OCI-M2 (cell line): ENCODE measurements at regions not wholly inside any gene's neighbourhood (a gene's known extent, or its start where the extent isn't known, plus 50 kb on each side); places are given as distances from the start of the nearest gene placed in this dataset.
"Not testable (repeated sequence)": the region's sequence is repeated elsewhere in the genome, so short reads cannot be mapped to it uniquely, and the experiment has no call there.

ENCODE experiments used
- DNase-seq: peaks from one replicate; lab custom pipeline; 2025; ENCODE audit not compliant: unreplicated experiment; lab: John Stamatoyannopoulos, UW

GRCh38 chr10:9547936-9548904 is 1469.5 kb upstream of the CELF2 start:
- DNase-seq = no peak

GRCh38 chr10:9550810-9551209 is 1466.9 kb upstream of the CELF2 start:
- DNase-seq = no peak

DNA sequence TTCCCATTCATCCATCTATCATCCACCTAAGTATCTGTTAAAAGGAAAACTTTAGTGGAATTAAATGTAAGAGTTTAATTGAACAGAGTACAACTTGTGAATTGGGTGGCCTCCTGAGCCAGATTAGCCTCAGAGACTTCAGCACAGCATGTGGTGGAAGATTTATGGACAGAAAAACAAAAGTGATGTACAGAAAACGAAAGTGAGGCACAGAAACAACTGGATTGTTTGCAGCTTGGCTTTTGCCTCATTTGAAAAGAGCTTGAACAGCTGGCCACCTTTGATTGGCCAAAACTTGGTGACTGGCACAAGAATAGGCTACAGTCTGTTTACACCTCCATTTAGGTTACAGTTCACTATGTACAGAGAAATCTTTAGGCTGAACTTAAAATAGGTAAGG is 1463.4 kb upstream of the CELF2 start:
- DNase-seq = no peak

DNA sequence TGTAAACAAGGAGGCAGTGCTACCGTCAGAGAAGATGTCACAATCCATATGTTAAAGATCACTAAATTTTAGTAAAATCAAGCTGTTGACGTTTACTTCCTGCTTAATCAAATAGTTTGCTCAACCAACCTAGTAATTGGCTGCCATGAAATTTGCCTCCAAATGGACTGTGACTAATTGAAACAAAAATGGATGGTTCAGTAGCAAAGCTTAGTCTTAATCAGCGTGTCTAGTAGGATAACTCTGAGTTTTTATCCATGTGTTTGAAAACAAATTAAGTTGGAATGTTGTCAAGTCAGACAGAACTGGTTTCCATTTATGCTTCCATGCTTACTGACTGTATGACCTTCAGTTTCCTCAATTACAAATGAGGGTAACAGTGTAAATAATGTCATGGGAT is 1456.7 kb upstream of the CELF2 start:
- DNase-seq = no peak

DNA sequence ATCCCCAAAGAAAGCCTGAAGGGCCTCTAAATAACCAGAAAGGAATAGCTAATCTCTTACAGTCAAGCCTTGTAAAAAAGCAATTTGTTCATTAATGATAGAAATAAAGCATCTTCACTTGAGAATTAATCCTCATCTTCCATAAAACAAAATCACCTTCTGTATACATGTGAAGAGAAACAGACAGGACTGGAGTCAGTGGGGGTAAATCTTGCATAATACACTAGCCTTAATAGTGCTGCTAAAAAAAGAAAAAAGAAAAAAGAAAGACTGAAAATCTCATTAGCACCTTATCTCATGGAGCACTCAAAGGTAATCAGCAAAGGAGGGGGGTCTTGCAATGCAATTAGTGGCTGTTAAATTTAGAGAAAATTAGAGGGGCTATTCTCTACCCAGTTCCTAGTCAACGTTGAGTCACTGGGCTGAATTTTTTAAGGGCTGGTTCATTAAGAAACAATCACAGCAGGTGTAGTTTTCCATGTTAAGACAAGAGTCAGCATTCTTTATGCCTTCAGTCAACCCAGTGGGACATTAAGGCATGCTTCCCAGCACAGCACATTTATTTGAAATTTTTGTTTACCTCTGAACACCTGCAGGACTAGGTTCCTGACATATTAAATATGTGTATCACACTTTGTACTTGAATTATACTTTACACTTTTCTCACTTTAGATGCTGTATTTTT is 1455.7 kb upstream of the CELF2 start:
- DNase-seq = no peak

DNA sequence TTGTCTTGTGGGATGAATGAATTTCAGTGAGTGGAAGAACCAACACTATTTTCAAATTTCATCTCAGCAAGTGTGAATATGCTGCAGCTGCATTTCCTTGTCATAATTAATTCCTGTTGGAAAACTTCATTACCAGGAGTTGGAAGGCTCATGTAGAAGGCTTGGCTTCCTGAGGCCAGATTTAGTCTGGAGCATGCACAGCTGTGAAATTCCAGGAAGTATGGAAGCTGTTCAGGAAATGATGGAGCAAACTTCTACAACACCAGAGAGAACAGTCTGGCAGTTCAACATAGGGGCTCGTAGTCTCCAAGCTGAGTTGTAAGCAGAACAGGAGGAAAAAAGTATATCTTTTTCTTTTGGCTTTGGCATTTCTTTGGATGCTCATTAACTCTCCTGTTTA is 1439.9 kb upstream of the CELF2 start:
- no peak for DNase-seq

GRCh38 chr10:9579110-9579705 is 1438.5 kb upstream of the CELF2 start:
- DNase-seq = no peak

DNA sequence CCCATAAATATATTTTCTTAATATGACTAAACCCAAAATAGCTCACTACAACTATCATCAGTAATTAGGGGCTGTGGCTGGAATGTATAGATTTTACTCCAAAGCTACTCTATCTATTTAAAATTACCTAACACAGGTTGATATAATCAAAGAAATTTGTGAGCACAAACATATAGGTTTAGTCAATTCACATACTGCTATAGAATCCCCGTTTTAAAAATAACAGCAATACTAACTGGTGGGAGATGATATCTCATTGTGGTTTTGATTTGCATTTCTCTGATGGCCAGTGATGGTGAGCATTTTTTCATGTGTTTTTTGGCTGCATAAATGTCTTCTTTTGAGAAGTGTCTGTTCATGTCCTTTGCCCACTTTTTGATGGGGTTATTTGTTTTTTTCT is 1434.9 kb upstream of the CELF2 start:
- not testable (repeated sequence) for DNase-seq

- no peak for DNase-seq
Observed at GRCh38 chr10:9596368-9596920, 1421.2 kb upstream of the CELF2 start.

DNA sequence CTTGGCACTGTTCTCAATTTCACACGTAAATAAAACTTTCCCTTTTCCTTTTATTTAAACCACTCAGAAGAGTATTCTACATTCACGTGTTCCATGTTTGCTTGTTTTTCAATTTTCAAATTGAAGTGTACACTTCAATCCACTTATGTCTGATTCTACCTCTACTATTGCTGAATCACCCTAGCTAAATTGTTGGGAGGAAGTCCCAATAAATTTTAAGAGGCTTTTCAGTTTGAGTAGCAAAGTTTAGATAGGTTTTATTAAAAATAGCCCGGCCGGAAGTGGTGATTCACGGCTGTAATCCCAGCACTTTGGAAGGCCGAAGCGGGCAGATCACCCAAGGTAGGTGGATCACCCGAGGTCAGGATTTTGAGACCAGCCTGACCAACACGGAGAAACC is 1414.7 kb upstream of the CELF2 start:
- no peak for DNase-seq

DNA sequence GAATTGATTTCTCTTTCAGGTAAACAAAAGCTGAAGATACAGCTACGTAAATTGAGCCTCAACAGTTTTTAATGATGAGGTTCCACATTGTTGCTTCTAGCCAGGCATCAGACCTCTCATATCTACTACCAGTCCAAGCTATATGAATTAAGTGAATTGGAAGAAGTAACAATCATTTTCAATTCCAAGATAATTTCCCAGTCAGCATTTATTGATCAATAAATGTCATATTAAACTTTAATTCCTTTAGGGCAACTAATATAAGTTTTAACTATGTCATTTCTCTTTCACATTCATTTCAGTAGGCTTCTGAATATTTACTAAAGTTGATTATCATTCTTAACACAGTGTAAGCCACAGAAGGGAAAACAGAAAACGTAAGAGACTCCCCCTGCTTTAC is 1413.7 kb upstream of the CELF2 start:
- no peak for DNase-seq

GRCh38 chr10:9605231-9605630 is 1412.4 kb upstream of the CELF2 start:
- DNase-seq = no peak

DNA sequence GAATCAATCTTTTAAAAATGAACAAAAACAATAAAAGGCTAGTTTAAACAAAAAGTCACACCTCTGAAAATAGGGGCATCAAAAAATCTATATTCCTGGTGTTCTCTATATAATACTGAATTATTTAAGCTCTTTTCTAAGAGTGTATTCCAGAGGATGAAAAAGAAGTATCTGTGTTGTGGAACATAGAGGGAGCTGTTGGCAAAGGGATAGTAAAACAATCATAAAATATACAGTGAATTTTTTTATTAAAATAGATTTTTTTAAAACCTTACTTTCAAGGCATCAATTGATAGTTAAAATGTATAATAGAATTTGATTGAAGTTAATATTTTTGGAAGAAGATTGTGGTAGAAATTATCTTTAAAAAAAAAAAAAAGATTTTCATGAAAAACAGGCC is 1409.1 kb upstream of the CELF2 start:
- DNase-seq = no peak

DNA sequence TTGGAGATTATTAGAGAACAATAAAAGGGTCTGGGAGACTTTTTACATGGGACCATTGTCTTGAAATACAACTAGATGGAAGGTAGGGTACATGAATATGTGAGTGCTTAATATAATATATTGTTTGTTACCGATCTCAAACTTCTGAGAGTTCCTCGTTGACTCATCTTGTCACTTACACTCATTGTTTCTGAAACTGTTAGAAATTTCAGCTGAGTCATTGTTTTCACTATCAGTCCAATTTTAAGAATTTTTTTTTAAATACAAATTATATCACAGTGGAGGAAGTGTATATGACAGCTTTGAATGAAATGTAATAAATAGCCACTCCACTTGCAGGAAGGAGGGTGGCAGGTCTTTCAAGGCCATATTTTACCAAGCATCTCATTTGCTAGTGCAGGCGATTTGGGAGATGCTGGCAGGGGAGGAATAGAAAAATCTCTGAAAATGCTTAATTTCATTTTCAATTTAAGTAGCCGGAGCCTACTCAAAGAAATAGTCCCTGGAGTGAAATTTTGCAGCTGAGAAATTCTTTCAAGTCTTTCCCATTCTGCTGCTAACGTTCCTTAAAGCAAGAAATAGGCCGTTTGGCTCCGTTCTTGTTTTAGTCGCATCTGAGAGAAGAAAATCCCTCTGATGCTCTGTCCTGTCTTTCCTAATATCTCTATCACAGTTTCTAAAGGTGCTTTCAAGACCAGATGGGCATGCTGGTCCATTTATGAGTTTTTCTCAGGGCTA is 1404.2 kb upstream of the CELF2 start:
- DNase-seq = no peak

GRCh38 chr10:9615189-9615588 is 1402.5 kb upstream of the CELF2 start:
- no peak for DNase-seq

GRCh38 chr10:9621216-9621615 is 1396.5 kb upstream of the CELF2 start:
- DNase-seq = no peak

DNA sequence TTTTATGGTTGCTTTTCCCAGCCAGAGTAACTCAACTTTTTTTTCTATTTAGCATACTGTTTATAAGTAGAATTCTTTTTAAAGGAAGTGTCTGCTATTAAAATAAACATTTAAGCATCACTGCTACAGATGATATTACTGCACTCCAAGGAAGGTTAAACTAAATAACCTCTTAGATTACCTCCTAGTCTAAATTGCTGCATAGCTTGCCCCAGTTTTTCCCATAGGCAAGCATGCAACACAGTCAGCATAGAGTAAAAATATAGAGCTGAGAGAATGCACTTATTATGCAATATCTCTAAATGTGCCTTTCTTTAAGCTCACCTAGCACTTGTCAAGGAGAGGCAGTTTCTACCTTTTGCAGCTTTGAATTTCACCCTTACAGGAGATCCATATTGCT is 1392.4 kb upstream of the CELF2 start:
- no peak for DNase-seq

DNA sequence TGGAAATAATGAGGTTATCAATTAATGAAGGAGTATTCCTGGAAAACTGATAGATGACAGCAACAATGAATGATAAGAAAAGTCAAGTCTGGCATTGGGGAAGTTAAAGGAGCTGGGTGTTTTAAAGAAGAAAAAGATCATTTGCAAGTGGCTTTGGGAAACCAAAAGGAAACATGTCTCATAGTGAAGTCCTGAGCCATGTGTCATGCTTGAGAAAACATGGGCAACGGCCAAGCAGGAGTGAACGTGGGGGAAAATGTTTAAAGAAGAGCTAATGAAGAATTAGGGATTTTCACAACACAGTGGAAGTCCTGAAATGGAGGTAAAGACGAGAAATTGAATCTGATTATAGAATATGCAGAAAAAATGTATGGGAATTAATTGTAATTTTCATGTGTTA is 1383.2 kb upstream of the CELF2 start:
- DNase-seq = no peak

DNA sequence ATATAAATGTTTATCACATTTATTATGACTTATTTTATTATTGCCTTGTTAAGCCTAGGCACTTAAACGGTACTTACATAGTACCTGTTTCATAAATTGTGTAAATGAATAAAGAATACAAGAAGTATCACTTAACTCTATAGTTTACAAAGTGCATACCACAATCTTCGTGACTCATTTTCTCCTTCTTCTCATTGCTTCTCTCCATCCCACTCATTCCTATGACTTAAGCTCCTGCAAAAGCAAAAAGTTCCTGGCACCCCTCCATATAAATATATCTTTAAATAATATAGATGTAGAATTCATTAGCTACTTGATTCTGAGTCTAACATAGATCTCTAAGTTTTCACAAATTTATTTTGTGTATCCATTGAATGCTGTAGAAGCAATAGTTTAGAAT is 1382.0 kb upstream of the CELF2 start:
- DNase-seq = no peak

DNA sequence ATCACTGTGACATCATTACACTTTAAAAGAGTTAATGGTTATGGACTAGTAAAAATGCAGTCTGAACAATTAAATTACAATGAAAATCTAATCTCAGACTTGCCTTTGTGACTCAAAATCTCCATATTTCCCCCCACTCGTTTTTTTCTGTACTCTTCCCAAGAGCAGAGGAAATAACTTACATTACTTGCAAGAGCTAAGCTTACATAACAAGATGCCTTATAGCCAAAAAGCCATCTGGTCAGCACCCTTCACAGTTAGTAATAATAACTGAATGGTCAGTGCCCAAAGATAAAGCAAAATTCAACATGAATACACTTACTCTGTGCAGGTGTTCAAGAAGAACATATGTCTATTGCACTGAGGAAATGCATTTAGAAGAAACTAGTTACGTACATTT is 1381.5 kb upstream of the CELF2 start:
- no peak for DNase-seq

DNA sequence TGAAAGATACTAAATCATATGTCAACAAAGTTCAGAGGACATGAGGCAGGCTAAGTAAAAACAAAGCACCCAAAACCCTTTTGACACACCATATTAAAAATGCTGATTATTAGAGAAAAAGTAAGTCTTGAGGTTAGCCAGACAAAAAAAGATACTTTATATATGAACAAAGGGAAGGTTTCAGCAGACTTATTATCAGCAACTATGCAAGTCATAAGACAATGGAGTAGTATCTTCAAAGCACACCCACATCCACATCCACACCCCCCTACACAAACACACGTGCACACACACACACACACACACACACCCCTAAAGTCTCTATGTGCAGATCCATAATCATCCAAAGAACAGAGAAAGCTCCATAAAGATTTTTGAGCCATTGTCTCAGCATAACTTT is 1373.9 kb upstream of the CELF2 start:
- no peak for DNase-seq
